ENCODE measurements at regions not wholly inside any gene's neighbourhood (a gene's known extent, or its start where the extent isn't known, plus 50 kb on each side); places are given as distances from the start of the nearest gene placed in this dataset.

- Mint-ChIP-seq H3K4me3 (no peak overlapping the region), H3K4me1 (peaks cover 0 to 2% of the 10 kb centered on the region in 2 donors), H3K27me3 (peaks cover 0 to 9% of the 10 kb centered on the region in 2 donors), H3K9me3 (no peaks in the 10 kb centered on the region), H3K36me3 (no peaks in the 10 kb centered on the region), H3K27ac (no peak overlapping the region)
- DNase-seq (no peak), ATAC-seq (replicated peaks) (no peak)
Observed at GRCh38 chr4:36394352-36394903, 113.0 kb downstream of the DTHD1 start.

DNA sequence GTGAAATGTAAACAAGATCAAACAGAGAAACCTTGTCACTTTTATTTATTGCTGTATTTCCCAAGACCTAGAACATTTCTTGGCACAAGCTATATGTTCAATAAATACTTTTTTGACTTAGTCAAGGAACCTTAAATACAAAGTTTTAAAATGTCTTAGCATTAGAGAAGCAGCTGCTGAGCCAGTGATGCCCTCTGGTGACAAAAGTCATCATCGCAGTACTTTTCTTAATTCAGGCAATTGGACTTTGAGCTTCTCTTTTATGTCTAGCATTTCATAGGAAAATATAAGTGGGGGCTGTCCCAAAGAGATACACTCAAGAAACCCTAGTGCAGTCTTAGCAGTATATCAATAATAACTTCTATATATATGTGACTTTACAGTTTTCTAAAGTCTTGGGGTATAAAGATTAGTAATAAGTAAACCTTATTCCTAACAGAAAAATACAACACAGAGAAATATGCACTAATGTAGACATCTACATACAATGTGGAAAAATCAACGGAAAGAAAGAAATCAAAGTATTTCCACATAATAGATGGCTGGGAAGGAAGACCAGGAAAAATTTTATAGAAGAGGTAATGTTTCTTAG lies 118.4 kb downstream of the DTHD1 start:
- Mint-ChIP-seq H3K36me3 (peaks cover 4 to 5% of the 10 kb centered on the region in 2 donors), H3K4me3 (no peak overlapping the region), H3K27ac (no peak overlapping the region), H3K27me3 (peaks cover 0 to 10% of the 10 kb centered on the region in 2 donors), H3K4me1 (peaks cover 0 to 5% of the 10 kb centered on the region in 2 donors), H3K9me3 (peaks cover 7 to 9% of the 10 kb centered on the region in 2 donors)
- ATAC-seq (replicated peaks): peak; percentile 70 to 71
- DNase-seq: peak; percentile 5

DNA sequence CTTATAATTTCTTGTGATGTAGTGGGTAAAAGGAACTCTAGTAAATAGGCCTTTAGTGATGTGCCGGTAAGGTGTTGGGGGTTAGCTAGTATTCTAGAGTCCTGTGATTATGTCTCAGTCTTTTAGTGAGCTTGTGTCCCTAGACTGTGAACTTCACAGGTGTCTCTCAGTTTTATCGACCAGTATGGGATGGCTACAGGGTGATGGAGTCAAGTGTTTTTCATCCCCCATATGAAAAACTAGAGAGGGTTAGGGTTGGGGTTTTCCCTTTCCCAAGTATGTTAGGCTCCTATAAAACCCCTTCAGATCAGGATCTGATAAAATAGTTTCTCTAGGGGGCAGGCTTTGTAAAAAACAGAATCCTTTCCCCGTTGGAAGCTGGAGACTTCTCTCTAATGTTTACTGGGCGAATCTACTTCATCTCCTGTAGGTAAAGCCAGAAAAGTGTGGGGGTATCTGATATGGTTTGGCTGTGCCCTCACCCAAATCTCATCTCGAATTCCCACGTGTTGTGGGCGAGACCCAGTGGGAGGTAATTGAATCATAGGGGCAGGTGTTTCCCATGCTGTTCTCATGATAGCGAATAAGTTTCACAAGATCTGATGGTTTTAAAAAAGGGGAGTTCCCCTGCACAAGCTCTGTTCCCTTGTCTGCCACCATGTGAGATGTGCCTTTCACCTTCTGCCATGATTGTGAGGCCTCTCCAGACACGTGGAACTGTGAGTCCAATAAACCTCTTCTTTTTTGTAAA lies 120.8 kb downstream of the DTHD1 start:
- H3K9me3 Mint-ChIP-seq: peaks cover 7 to 9% of the 10 kb centered on the region in 2 donors
- peaks cover 0 to 10% of the 10 kb centered on the region in 2 donors for H3K27me3 Mint-ChIP-seq
- DNase-seq: no peak
- H3K36me3 Mint-ChIP-seq: peaks cover 4 to 5% of the 10 kb centered on the region in 2 donors
- no peak overlapping the region for H3K4me3 Mint-ChIP-seq
- ATAC-seq (replicated peaks): no peak
- no peak overlapping the region for H3K27ac Mint-ChIP-seq
- peaks cover 0 to 5% of the 10 kb centered on the region in 2 donors for H3K4me1 Mint-ChIP-seq

GRCh38 chr4:36411338-36411737 lies 129.9 kb downstream of the DTHD1 start:
- DNase-seq (no peak), ATAC-seq (replicated peaks) (no peak)
- Mint-ChIP-seq H3K4me3 (no peak overlapping the region), H3K4me1 (no peaks in the 10 kb centered on the region), H3K27me3 (peaks cover 17 to 21% of the 10 kb centered on the region in 2 donors), H3K36me3 (no peaks in the 10 kb centered on the region), H3K27ac (no peak overlapping the region), H3K9me3 (no peaks in the 10 kb centered on the region)

- DNase-seq (no peak), ATAC-seq (replicated peaks) (no peak)
- Mint-ChIP-seq H3K4me3 (no peak overlapping the region), H3K36me3 (no peaks in the 10 kb centered on the region), H3K27me3 (peaks cover 32 to 38% of the 10 kb centered on the region in 2 donors), H3K27ac (no peak overlapping the region), H3K4me1 (no peaks in the 10 kb centered on the region), H3K9me3 (no peaks in the 10 kb centered on the region)
Observed at GRCh38 chr4:36414248-36414647, 132.8 kb downstream of the DTHD1 start.

DNA sequence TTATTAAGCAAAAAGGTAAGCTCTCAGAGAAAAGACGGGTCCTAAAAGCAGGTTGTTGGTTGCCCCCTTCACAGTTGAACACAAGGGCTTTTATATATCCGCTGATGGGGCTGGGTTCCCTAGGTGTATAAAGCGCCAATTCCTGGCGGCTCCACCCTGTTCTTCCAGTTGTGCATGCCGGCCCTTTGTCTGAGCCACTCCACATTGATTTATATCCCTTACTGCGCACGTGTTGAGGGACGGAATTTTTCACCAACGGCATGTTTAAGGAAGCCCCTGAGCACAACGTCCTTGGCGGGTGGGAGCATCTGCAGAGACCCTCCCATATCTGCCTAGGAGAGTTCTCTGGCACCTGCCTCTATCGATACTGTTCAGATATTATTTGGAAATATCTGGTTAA lies 135.7 kb downstream of the DTHD1 start:
- Mint-ChIP-seq H3K9me3 (peaks cover 2 to 5% of the 10 kb centered on the region in 2 donors), H3K36me3 (no peaks in the 10 kb centered on the region), H3K4me1 (no peaks in the 10 kb centered on the region), H3K27ac (no peak overlapping the region), H3K4me3 (no peak overlapping the region), H3K27me3 (peaks cover 24 to 29% of the 10 kb centered on the region in 2 donors)
- DNase-seq (no peak), ATAC-seq (replicated peaks) (no peak)

DNA sequence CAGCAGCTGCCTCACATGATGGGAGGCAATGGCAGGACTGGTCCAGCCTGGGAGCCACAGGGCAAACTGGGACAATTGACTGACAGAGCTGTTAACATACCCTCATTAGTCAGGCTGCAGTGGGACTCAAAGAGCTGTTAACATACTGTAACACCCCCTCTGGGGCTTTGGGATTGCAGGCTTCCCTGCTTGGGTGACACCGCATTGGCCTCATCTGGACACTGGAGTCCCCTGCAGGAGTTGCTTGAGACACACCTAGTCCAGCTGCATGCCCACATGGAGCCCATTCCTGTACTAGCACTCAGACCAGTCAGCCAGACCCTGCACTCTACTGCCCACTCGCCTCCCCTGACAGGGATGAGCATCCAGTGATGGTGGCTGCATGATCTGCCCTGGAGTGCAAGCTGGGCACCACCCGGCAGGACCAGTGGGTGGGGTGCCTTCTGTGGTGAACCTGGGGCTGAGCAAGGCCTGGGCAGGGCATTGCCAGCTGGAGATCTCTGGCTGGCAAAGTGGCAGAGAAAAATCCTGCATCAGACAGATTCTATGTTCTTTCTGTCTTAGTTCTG lies 138.8 kb downstream of the DTHD1 start:
- Mint-ChIP-seq H3K4me3 (no peak overlapping the region), H3K27ac (no peak overlapping the region)
- no peak for ATAC-seq (replicated peaks)

DNA sequence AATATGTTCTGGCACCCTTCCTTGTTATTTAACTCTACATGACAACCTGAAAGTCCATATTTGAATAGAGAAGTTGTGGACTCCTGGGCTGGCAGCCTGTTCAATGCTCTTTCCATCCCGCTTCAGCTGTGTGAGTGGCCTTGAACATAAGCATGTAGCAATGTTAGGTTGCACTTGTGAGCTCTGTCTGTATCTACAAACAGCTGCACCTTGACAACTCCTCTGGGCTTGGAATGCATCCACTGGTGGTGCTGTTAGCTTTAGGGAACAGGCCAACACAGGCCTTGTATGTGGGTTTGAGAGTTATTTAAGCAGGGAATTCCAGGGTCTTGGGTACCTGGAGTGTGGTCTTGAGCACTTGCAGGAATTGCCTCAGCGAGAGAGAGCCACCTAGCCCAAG lies 141.2 kb downstream of the DTHD1 start:
- DNase-seq (no peak), ATAC-seq (replicated peaks) (no peak)
- no peak overlapping the region for H3K4me3 Mint-ChIP-seq
- H3K27ac Mint-ChIP-seq: no peak overlapping the region
- peaks cover 6 to 11% of the 10 kb centered on the region in 2 donors for H3K4me1 Mint-ChIP-seq
- H3K9me3 Mint-ChIP-seq: peaks cover 2 to 5% of the 10 kb centered on the region in 2 donors
- H3K27me3 Mint-ChIP-seq: peaks cover 14 to 15% of the 10 kb centered on the region in 2 donors
- H3K36me3 Mint-ChIP-seq: no peaks in the 10 kb centered on the region

More for the DNA sequence above, 138.8 kb downstream of the DTHD1 start:
- Mint-ChIP-seq H3K4me1 (no peaks in the 10 kb centered on the region), H3K27me3 (peaks cover 24 to 29% of the 10 kb centered on the region in 2 donors), H3K36me3 (no peaks in the 10 kb centered on the region), H3K9me3 (peaks cover 2 to 5% of the 10 kb centered on the region in 2 donors)
- no peak for DNase-seq

DNA sequence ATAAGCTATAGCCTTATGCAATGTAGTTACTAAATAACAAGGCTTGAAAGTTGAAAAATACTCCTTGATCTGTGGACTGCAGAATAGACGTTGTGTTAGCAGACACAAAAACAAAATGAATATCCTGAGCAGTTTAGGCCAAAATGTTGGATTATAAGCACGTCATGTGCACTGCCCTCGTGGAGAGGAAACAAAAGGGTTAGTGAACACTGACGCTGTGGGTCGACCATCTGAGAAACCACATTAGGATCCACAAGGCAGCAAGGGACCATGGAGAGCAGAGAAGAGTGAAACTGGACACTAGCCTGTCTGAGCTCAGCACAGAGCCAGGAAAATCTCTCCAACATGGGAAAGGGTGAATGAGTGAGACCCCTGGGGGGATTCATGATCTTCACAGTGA lies 145.3 kb downstream of the DTHD1 start:
- Mint-ChIP-seq H3K4me1 (peaks cover 10 to 19% of the 10 kb centered on the region in 2 donors), H3K4me3 (no peak overlapping the region), H3K27me3 (peaks cover 7 to 9% of the 10 kb centered on the region in 2 donors), H3K9me3 (no peaks in the 10 kb centered on the region), H3K36me3 (no peaks in the 10 kb centered on the region), H3K27ac (no peak overlapping the region)
- ATAC-seq (replicated peaks) (no peak), DNase-seq (no peak)

GRCh38 chr4:36427696-36428095 lies 146.3 kb downstream of the DTHD1 start:
- no peak overlapping the region for H3K27ac Mint-ChIP-seq
- no peak for DNase-seq
- peaks cover 7 to 9% of the 10 kb centered on the region in 2 donors for H3K27me3 Mint-ChIP-seq
- peak in 1 of 2 donors; percentile 29 for ATAC-seq (replicated peaks)
- no peak overlapping the region for H3K4me3 Mint-ChIP-seq
- H3K36me3 Mint-ChIP-seq: no peaks in the 10 kb centered on the region
- H3K9me3 Mint-ChIP-seq: no peaks in the 10 kb centered on the region
- H3K4me1 Mint-ChIP-seq: peaks cover 10 to 19% of the 10 kb centered on the region in 2 donors

- Mint-ChIP-seq H3K36me3 (no peaks in the 10 kb centered on the region), H3K4me1 (peaks cover 4 to 8% of the 10 kb centered on the region in 2 donors), H3K9me3 (peaks cover 5 to 7% of the 10 kb centered on the region in 2 donors), H3K27ac (peak overlapping the region; percentile 4), H3K27me3 (peaks cover 7 to 9% of the 10 kb centered on the region in 2 donors), H3K4me3 (no peak overlapping the region)
- DNase-seq (no peak), ATAC-seq (replicated peaks) (no peak)
Observed at GRCh38 chr4:36432586-36432985, 151.2 kb downstream of the DTHD1 start.

- H3K9me3 Mint-ChIP-seq: peaks cover 9 to 14% of the 10 kb centered on the region in 2 donors
- H3K36me3 Mint-ChIP-seq: no peaks in the 10 kb centered on the region
- no peak overlapping the region for H3K4me3 Mint-ChIP-seq
- no peak overlapping the region for H3K27ac Mint-ChIP-seq
- H3K27me3 Mint-ChIP-seq: peaks cover 6 to 9% of the 10 kb centered on the region in 2 donors
- no peak for ATAC-seq (replicated peaks)
- no peaks in the 10 kb centered on the region for H3K4me1 Mint-ChIP-seq
- no peak for DNase-seq
Observed at GRCh38 chr4:36439556-36439955, 158.1 kb downstream of the DTHD1 start.

DNA sequence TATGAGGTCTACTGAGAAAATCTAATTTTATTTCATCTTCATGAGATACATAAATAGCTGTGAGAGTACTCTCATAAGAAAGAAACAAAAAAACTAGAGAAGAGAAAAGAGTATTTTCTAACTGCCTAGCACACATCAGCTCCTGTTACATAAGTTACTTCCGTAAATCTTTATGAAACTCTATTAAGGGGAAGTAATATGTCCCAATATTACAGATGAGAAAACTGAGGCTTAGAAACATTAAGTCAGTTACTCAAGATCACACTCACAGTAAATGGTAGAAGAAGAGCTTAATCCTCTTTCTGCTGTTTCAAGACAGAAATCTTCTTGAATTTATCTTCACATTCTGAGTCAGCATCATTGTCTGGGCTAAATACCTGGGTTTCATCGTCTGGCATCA lies 164.1 kb downstream of the DTHD1 start:
- Mint-ChIP-seq H3K27me3 (peaks cover 4 to 8% of the 10 kb centered on the region in 2 donors), H3K4me1 (no peaks in the 10 kb centered on the region), H3K27ac (no peak overlapping the region), H3K4me3 (no peak overlapping the region), H3K9me3 (peaks cover 0 to 2% of the 10 kb centered on the region in 2 donors), H3K36me3 (no peaks in the 10 kb centered on the region)
- no peak for ATAC-seq (replicated peaks)
- no peak for DNase-seq

GRCh38 chr4:36446275-36446674 lies 164.9 kb downstream of the DTHD1 start:
- peaks cover 4 to 8% of the 10 kb centered on the region in 2 donors for H3K27me3 Mint-ChIP-seq
- ATAC-seq (replicated peaks) (no peak), DNase-seq (no peak)
- H3K4me1 Mint-ChIP-seq: no peaks in the 10 kb centered on the region
- H3K9me3 Mint-ChIP-seq: no peaks in the 10 kb centered on the region
- no peak overlapping the region for H3K4me3 Mint-ChIP-seq
- H3K27ac Mint-ChIP-seq: no peak overlapping the region
- H3K36me3 Mint-ChIP-seq: no peaks in the 10 kb centered on the region
